ENCODE measurements at regions not wholly inside any gene's neighbourhood (a gene's known extent, or its start where the extent isn't known, plus 50 kb on each side); places are given as distances from the start of the nearest gene placed in this dataset.

- no peak overlapping the region for H3K4me3 ChIP-seq (ENCODE audit: low read length, poor library complexity, severe bottlenecking)
- no peaks in the 10 kb centered on the region for H3K9me3 ChIP-seq (ENCODE audit: insufficient read depth, low read depth, low read length)
- no peaks in the 10 kb centered on the region for H3K4me1 ChIP-seq (ENCODE audit: insufficient read depth, low read length, poor library complexity, severe bottlenecking)
- no peak overlapping the region for H3K9ac ChIP-seq (ENCODE audit: low read depth, low read length, poor library complexity, severe bottlenecking)
- no peaks in the 10 kb centered on the region for H3F3A ChIP-seq (ENCODE audit: low read depth)
- H3K36me3 ChIP-seq (ENCODE audit: insufficient read depth, low read length), result no peaks in the 10 kb centered on the region
- H4K20me1 ChIP-seq (ENCODE audit: insufficient read depth, low read length, poor library complexity, severe bottlenecking), result no peaks in the 10 kb centered on the region
- no peaks in the 10 kb centered on the region for H3K27me3 ChIP-seq (ENCODE audit: insufficient read depth, low read length, poor library complexity, severe bottlenecking)
- no peak for TF ChIP-seq CTCF (conservative IDR thresholded peaks at IDR 0.05; ENCODE audit: low read length)
- TF ChIP-seq EZH2phosphoT487 (IDR thresholded peaks at IDR 0.05; ENCODE audit: borderline replicate concordance), result no peak
- H2AFZ ChIP-seq (ENCODE audit: low read length), result no peak overlapping the region
- H3K4me2 ChIP-seq (ENCODE audit: low read depth, low read length, poor library complexity, severe bottlenecking), result no peak overlapping the region
- no peaks in the 10 kb centered on the region for H3K79me2 ChIP-seq (ENCODE audit: insufficient read depth, low read length)
- H3K9me2 ChIP-seq (replicated peaks; ENCODE audit: low read depth, low read length), result no peaks in the 10 kb centered on the region
Measured at GRCh38 chr2:109720380-109721106, 73.6 kb upstream of the RGPD5 start.

GRCh38 chr2:109721135-109721534, 73.0 kb upstream of the RGPD5 start:
- H3F3A ChIP-seq (ENCODE audit: low read depth), result no peaks in the 10 kb centered on the region
- no peak for TF ChIP-seq EZH2phosphoT487 (IDR thresholded peaks at IDR 0.05; ENCODE audit: borderline replicate concordance)
- no peak for TF ChIP-seq CTCF (conservative IDR thresholded peaks at IDR 0.05; ENCODE audit: low read length)
- H3K4me2 ChIP-seq (ENCODE audit: low read depth, low read length, poor library complexity, severe bottlenecking), result no peak overlapping the region
- no peaks in the 10 kb centered on the region for H3K27me3 ChIP-seq (ENCODE audit: insufficient read depth, low read length, poor library complexity, severe bottlenecking)
- no peak overlapping the region for H3K4me3 ChIP-seq (ENCODE audit: low read length, poor library complexity, severe bottlenecking)
- H3K36me3 ChIP-seq (ENCODE audit: insufficient read depth, low read length), result no peaks in the 10 kb centered on the region
- no peak overlapping the region for H3K9ac ChIP-seq (ENCODE audit: low read depth, low read length, poor library complexity, severe bottlenecking)
- H3K9me3 ChIP-seq (ENCODE audit: insufficient read depth, low read depth, low read length), result no peaks in the 10 kb centered on the region
- H3K4me1 ChIP-seq (ENCODE audit: insufficient read depth, low read length, poor library complexity, severe bottlenecking), result no peaks in the 10 kb centered on the region
- H2AFZ ChIP-seq (ENCODE audit: low read length), result no peak overlapping the region
- no peaks in the 10 kb centered on the region for H3K79me2 ChIP-seq (ENCODE audit: insufficient read depth, low read length)
- H3K9me2 ChIP-seq (replicated peaks; ENCODE audit: low read depth, low read length), result no peaks in the 10 kb centered on the region
- no peaks in the 10 kb centered on the region for H4K20me1 ChIP-seq (ENCODE audit: insufficient read depth, low read length, poor library complexity, severe bottlenecking)

- Histone ChIP-seq H3K36me3 (ENCODE audit: insufficient read depth, low read length) (no peaks in the 10 kb centered on the region), H3K4me1 (ENCODE audit: insufficient read depth, low read length, poor library complexity, severe bottlenecking) (no peaks in the 10 kb centered on the region), H3K9me2 (replicated peaks; ENCODE audit: low read depth, low read length) (no peaks in the 10 kb centered on the region), H3F3A (ENCODE audit: low read depth) (no peaks in the 10 kb centered on the region), H2AFZ (ENCODE audit: low read length) (no peak overlapping the region), H3K9ac (ENCODE audit: low read depth, low read length, poor library complexity, severe bottlenecking) (no peak overlapping the region), H3K27me3 (ENCODE audit: insufficient read depth, low read length, poor library complexity, severe bottlenecking) (no peaks in the 10 kb centered on the region), H4K20me1 (ENCODE audit: insufficient read depth, low read length, poor library complexity, severe bottlenecking) (no peaks in the 10 kb centered on the region), H3K9me3 (ENCODE audit: insufficient read depth, low read depth, low read length) (no peaks in the 10 kb centered on the region), H3K79me2 (ENCODE audit: insufficient read depth, low read length) (no peaks in the 10 kb centered on the region), H3K4me2 (ENCODE audit: low read depth, low read length, poor library complexity, severe bottlenecking) (no peak overlapping the region), H3K4me3 (ENCODE audit: low read length, poor library complexity, severe bottlenecking) (no peak overlapping the region)
- TF ChIP-seq CTCF (conservative IDR thresholded peaks at IDR 0.05; ENCODE audit: low read length) (no peak), EZH2phosphoT487 (IDR thresholded peaks at IDR 0.05; ENCODE audit: borderline replicate concordance) (no peak)
Measured at GRCh38 chr2:109721626-109722025, 72.5 kb upstream of the RGPD5 start.

Measured in Loucy (cell line).